CD4-positive, alpha-beta memory T cell (primary cell): ENCODE measurements at regions not wholly inside any gene's neighbourhood (a gene's known extent, or its start where the extent isn't known, plus 50 kb on each side); places are given as distances from the start of the nearest gene placed in this dataset.
"Not testable (repeated sequence)": the region's sequence is repeated elsewhere in the genome, so short reads cannot be mapped to it uniquely, and the experiment has no call there.

Source experiments
- CTCF ChIA-PET: fragments of 350-600 bp; sonication (Branson Sonifier 250); formaldehyde crosslinking; loops from one replicate; lab custom pipeline; 2021; ENCODE audit warnings: inconsistent platforms; ENCODE audit not compliant: partially characterized antibody; lab: Charles Lee
- POLR2A ChIA-PET: fragments of 350-600 bp; sonication (Branson Sonifier 250); formaldehyde crosslinking; loops from one replicate; lab custom pipeline; 2021; ENCODE audit not compliant: partially characterized antibody; lab: Charles Lee
- DNase-seq, 5 donors: peaks; one replicate each; pipeline versions ENCODE4 v3.0.0 to v3.0.0-alpha.2; 2020 to 2022; ENCODE audit warnings: mixed read lengths in 1 of 5
- H3K27ac ChIP-seq: one replicate; pipeline ENCODE4 v1.7.0; 2013; ENCODE audit warnings: low read depth, low read length
- H3K27me3 ChIP-seq: 2 replicates; pipeline ENCODE4 v1.7.0; 2013; ENCODE audit warnings: mild to moderate bottlenecking, low read length, moderate library complexity; ENCODE audit not compliant: insufficient read depth
- H3K36me3 ChIP-seq: 2 replicates; pipeline ENCODE4 v1.7.0; 2013; ENCODE audit warnings: mild to moderate bottlenecking, low read length, moderate library complexity; ENCODE audit not compliant: insufficient read depth
- H3K4me1 ChIP-seq: 2 replicates; pipeline ENCODE4 v1.7.0; 2013; ENCODE audit warnings: mild to moderate bottlenecking, low read length, moderate library complexity; ENCODE audit not compliant: insufficient read depth
- H3K4me3 ChIP-seq, 2 donors: one replicate each; pipeline ENCODE4 v1.7.0; 2013; ENCODE audit warnings: low read length in 2 of 2, mild to moderate bottlenecking in 1 of 2
- H3K9me3 ChIP-seq, 2 donors: one replicate each; pipeline ENCODE4 v1.7.0; 2013; ENCODE audit warnings: low read length in 2 of 2, control low read depth in 1 of 2; ENCODE audit not compliant: control insufficient read depth in 1 of 2
- H3K27ac Mint-ChIP-seq, 7 donors: one replicate each; pipeline ENCODE4 v1.8.0; 2020 to 2021; ENCODE audit warnings: mixed read lengths in 7 of 7, mild to moderate bottlenecking in 6 of 7, inconsistent platforms in 3 of 7, moderate library complexity in 3 of 7
- H3K27me3 Mint-ChIP-seq, 2 donors: one replicate each; pipeline ENCODE4 v1.8.0; 2020 to 2021; ENCODE audit warnings: mixed read lengths in 2 of 2
- H3K36me3 Mint-ChIP-seq, 2 donors: one replicate each; pipeline ENCODE4 v1.8.0; 2020 to 2021; ENCODE audit warnings: mixed read lengths in 2 of 2, inconsistent platforms in 1 of 2, mild to moderate bottlenecking in 1 of 2
- H3K4me1 Mint-ChIP-seq, 4 donors: one replicate each; pipeline ENCODE4 v1.8.0; 2020 to 2021; ENCODE audit warnings: mixed read lengths in 4 of 4, mild to moderate bottlenecking in 1 of 4
- H3K4me3 Mint-ChIP-seq, 8 donors: one replicate each; pipeline ENCODE4 v1.8.0; 2020 to 2021; ENCODE audit warnings: mixed read lengths in 8 of 8, mild to moderate bottlenecking in 7 of 8, moderate library complexity in 6 of 8, inconsistent platforms in 3 of 8
- H3K9me3 Mint-ChIP-seq, 8 donors: one replicate each; pipeline ENCODE4 v1.8.0; 2020 to 2021; ENCODE audit warnings: mixed read lengths in 8 of 8, mild to moderate bottlenecking in 5 of 8, inconsistent platforms in 3 of 8, moderate library complexity in 1 of 8
- intact Hi-C: fragments of 100-400 bp; cut with micrococcal nuclease; formaldehyde crosslinking; loops from one replicate; pipeline ENCODE4 v1.15.1; 2023

- H3K4me3 Mint-ChIP-seq, result no peak overlapping the region
- H3K4me1 Mint-ChIP-seq, result peaks cover 10 to 22% (median 16%) of the 10 kb centered on the region in 4 donors
- H3K27me3 Mint-ChIP-seq, result peaks cover 0 to 2% of the 10 kb centered on the region in 2 donors
- H3K9me3 Mint-ChIP-seq, result peaks cover 0 to 3% (median 0%) of the 10 kb centered on the region in 8 donors
- H3K27ac ChIP-seq, result no peak overlapping the region
- H3K27ac Mint-ChIP-seq, result no peak overlapping the region
- no peak overlapping the region for H3K4me3 ChIP-seq
- ChIA-PET CTCF (interaction anchor here (1.1 kb wide), 1 partner anchor 58 kb away, joined by 3 read pairs; no protein-coding TSS in a partner anchor), POLR2A (interaction anchor here (1.0 kb wide), 1 partner anchor 20 kb away, joined by 3 read pairs; no protein-coding TSS in a partner anchor)
- DNase-seq, result no peak
- peaks cover 15% of the 10 kb centered on the region for H3K4me1 ChIP-seq
- intact Hi-C loops, result no loop called here
- H3K9me3 ChIP-seq, result no peaks in the 10 kb centered on the region
- no peaks in the 10 kb centered on the region for H3K36me3 Mint-ChIP-seq
- H3K27me3 ChIP-seq, result no peaks in the 10 kb centered on the region
- no peaks in the 10 kb centered on the region for H3K36me3 ChIP-seq
These were observed 71.1 kb downstream of the FAM50B start for GRCh38 chr6:3920321-3920720.

- Histone ChIP-seq H3K27me3 (no peaks in the 10 kb centered on the region), H3K9me3 (no peaks in the 10 kb centered on the region), H3K4me1 (peaks cover 2% of the 10 kb centered on the region), H3K36me3 (no peaks in the 10 kb centered on the region), H3K27ac (no peak overlapping the region), H3K4me3 (no peak overlapping the region)
- Mint-ChIP-seq H3K36me3 (no peaks in the 10 kb centered on the region), H3K4me3 (no peak overlapping the region), H3K27ac (no peak overlapping the region), H3K4me1 (peaks cover 0 to 8% (median 3%) of the 10 kb centered on the region in 4 donors), H3K9me3 (peaks cover 0 to 3% (median 0%) of the 10 kb centered on the region in 8 donors), H3K27me3 (peaks cover 0 to 2% of the 10 kb centered on the region in 2 donors)
- intact Hi-C loops, result no loop called here
- ChIA-PET POLR2A (no interaction called here), CTCF (no interaction called here)
- DNase-seq, result no peak
These were observed 72.5 kb downstream of the FAM50B start for GRCh38 chr6:3921663-3922062.

GRCh38 chr6:3922619-3923018 is 73.4 kb downstream of the FAM50B start:
- H3K27ac ChIP-seq, intact Hi-C loops, CTCF ChIA-PET, H3K9me3 ChIP-seq, H3K9me3 Mint-ChIP-seq, H3K27ac Mint-ChIP-seq, DNase-seq, H3K36me3 Mint-ChIP-seq, H3K27me3 ChIP-seq, H3K4me1 ChIP-seq, H3K27me3 Mint-ChIP-seq, H3K4me3 ChIP-seq, H3K36me3 ChIP-seq, H3K4me1 Mint-ChIP-seq, POLR2A ChIA-PET, H3K4me3 Mint-ChIP-seq: not testable (repeated sequence)

GRCh38 chr6:3925223-3926149 is 76.3 kb downstream of the FAM50B start:
- POLR2A ChIA-PET, result not testable (repeated sequence)

GRCh38 chr6:3926150-3926482 is 76.9 kb downstream of the FAM50B start:
- intact Hi-C loops, result no loop called here
- no peaks in the 10 kb centered on the region for H3K9me3 Mint-ChIP-seq
- Histone ChIP-seq H3K36me3 (no peaks in the 10 kb centered on the region), H3K27ac (no peak overlapping the region), H3K27me3 (no peaks in the 10 kb centered on the region), H3K4me1 (no peaks in the 10 kb centered on the region), H3K4me3 (no peak overlapping the region), H3K9me3 (no peaks in the 10 kb centered on the region)
- H3K36me3 Mint-ChIP-seq, result no peaks in the 10 kb centered on the region
- H3K27ac Mint-ChIP-seq, result peak overlapping the region in 1 of 7 donors; percentile 7
- no peaks in the 10 kb centered on the region for H3K4me1 Mint-ChIP-seq
- no peak overlapping the region for H3K4me3 Mint-ChIP-seq
- POLR2A ChIA-PET, result no interaction called here
- H3K27me3 Mint-ChIP-seq, result no peaks in the 10 kb centered on the region
- no peak for DNase-seq
- CTCF ChIA-PET, result no interaction called here

More at GRCh38 chr6:3925223-3926149, 76.3 kb downstream of the FAM50B start:
- H3K36me3 ChIP-seq, H3K4me1 Mint-ChIP-seq, H3K4me3 ChIP-seq, H3K9me3 Mint-ChIP-seq, H3K9me3 ChIP-seq, DNase-seq, CTCF ChIA-PET, H3K36me3 Mint-ChIP-seq, H3K27ac Mint-ChIP-seq, H3K27me3 Mint-ChIP-seq, intact Hi-C loops, H3K27me3 ChIP-seq, H3K27ac ChIP-seq, H3K4me3 Mint-ChIP-seq, H3K4me1 ChIP-seq: not testable (repeated sequence)

- H3K36me3 ChIP-seq, result no peaks in the 10 kb centered on the region
- no peaks in the 10 kb centered on the region for H3K4me1 ChIP-seq
- H3K4me3 Mint-ChIP-seq, result no peak overlapping the region
- no peak overlapping the region for H3K4me3 ChIP-seq
- H3K27me3 Mint-ChIP-seq, result no peaks in the 10 kb centered on the region
- no peak overlapping the region for H3K27ac Mint-ChIP-seq
- H3K36me3 Mint-ChIP-seq, result no peaks in the 10 kb centered on the region
- DNase-seq, result no peak
- POLR2A ChIA-PET, result no interaction called here
- no peak overlapping the region for H3K27ac ChIP-seq
- H3K9me3 Mint-ChIP-seq, result no peaks in the 10 kb centered on the region
- no peaks in the 10 kb centered on the region for H3K27me3 ChIP-seq
- CTCF ChIA-PET, result interaction anchor here (1.5 kb wide), 1 partner anchor 79 kb away, joined by 3 read pairs; the partner anchor contains the start of gene FAM50B
- no peaks in the 10 kb centered on the region for H3K9me3 ChIP-seq
- H3K4me1 Mint-ChIP-seq, result no peaks in the 10 kb centered on the region
- intact Hi-C loops, result no loop called here
These were observed 78.9 kb downstream of the FAM50B start for GRCh38 chr6:3928111-3928510.

- no peaks in the 10 kb centered on the region for H3K4me1 ChIP-seq
- Mint-ChIP-seq H3K27ac (no peak overlapping the region), H3K27me3 (no peaks in the 10 kb centered on the region), H3K9me3 (no peaks in the 10 kb centered on the region), H3K36me3 (no peaks in the 10 kb centered on the region), H3K4me3 (no peak overlapping the region), H3K4me1 (no peaks in the 10 kb centered on the region)
- no peak overlapping the region for H3K4me3 ChIP-seq
- ChIA-PET POLR2A (no interaction called here), CTCF (interaction anchor here (1.0 kb wide), 1 partner anchor 16 kb away, joined by 3 read pairs; no protein-coding TSS in a partner anchor)
- no peak overlapping the region for H3K27ac ChIP-seq
- H3K9me3 ChIP-seq, result no peaks in the 10 kb centered on the region
- no peaks in the 10 kb centered on the region for H3K36me3 ChIP-seq
- intact Hi-C loops, result no loop called here
- DNase-seq, result no peak
- H3K27me3 ChIP-seq, result no peaks in the 10 kb centered on the region
These were observed 80.2 kb downstream of the FAM50B start for GRCh38 chr6:3929281-3929798.
